GM12864 (cell line): ENCODE measurements at regions not wholly inside any gene's neighbourhood (a gene's known extent, or its start where the extent isn't known, plus 50 kb on each side); places are given as distances from the start of the nearest gene placed in this dataset.

Source experiments
- DNase-seq: peaks from one replicate; pipeline ENCODE4 v3.0.0-alpha.2; 2011; ENCODE audit warnings: low read depth
- H3K4me3 ChIP-seq: 2 replicates; pipeline ENCODE4 v1.5.1; 2011; ENCODE audit warnings: mild to moderate bottlenecking, low read depth, low read length, control low read depth
- TF ChIP-seq, protein P1 (sequence below): IDR thresholded peaks from 2 replicates; pipeline ENCODE4 v1.5.1; 2011; ENCODE audit warnings: low read depth, mild to moderate bottlenecking, moderate library complexity, low read length, control low read depth, inconsistent platforms; ENCODE audit errors: missing control alignments

- DNase-seq: no peak
- TF ChIP-seq, protein P1, sequence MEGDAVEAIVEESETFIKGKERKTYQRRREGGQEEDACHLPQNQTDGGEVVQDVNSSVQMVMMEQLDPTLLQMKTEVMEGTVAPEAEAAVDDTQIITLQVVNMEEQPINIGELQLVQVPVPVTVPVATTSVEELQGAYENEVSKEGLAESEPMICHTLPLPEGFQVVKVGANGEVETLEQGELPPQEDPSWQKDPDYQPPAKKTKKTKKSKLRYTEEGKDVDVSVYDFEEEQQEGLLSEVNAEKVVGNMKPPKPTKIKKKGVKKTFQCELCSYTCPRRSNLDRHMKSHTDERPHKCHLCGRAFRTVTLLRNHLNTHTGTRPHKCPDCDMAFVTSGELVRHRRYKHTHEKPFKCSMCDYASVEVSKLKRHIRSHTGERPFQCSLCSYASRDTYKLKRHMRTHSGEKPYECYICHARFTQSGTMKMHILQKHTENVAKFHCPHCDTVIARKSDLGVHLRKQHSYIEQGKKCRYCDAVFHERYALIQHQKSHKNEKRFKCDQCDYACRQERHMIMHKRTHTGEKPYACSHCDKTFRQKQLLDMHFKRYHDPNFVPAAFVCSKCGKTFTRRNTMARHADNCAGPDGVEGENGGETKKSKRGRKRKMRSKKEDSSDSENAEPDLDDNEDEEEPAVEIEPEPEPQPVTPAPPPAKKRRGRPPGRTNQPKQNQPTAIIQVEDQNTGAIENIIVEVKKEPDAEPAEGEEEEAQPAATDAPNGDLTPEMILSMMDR: no peak
- H3K4me3 ChIP-seq: no peak overlapping the region
Measured at GRCh38 chr6:14642136-14642505, 524.5 kb downstream of the CD83 start.

DNA sequence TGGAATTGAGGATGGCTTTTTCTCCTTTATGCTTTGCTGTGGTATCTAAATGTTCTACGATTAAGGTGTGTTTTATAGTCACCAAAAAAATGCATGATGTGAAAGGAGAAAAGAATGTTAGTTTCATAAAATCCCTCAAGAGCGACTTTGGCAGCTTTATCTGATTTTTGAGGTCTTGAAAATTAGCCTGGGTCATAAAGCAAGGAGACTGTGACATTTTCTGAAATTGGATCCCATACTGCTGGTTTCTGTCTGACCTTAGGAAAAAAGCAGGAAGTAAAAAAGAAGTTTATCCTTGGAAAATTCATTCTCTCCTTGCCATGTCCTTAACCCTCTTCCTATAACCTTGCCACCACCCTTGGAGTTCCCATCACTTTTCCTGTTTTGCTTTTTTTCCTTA, 525.3 kb downstream of the CD83 start:
- TF ChIP-seq, protein P1: no peak
- no peak overlapping the region for H3K4me3 ChIP-seq
- no peak for DNase-seq

GRCh38 chr6:14644381-14644780, 526.8 kb downstream of the CD83 start:
- no peak overlapping the region for H3K4me3 ChIP-seq
- DNase-seq: no peak
- TF ChIP-seq, protein P1: no peak

DNA sequence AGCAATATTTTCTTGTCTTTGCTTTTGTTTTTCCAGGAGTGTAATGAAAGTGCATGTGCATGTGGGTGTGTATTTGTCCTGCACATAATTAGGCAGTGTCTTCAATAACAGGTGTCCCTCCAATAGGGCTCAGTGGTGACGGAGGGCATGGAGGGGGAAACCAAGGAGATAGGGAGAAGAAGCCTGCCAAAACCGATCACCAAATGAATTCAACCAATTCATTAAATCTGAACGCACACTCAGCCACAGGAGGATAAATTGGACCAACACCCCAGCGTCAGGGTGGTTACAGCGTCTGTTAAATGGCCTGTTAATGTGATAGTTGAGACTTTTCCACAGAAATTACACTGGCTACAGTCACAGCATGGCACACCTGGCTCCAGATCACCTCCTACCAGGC, 527.6 kb downstream of the CD83 start:
- no peak for DNase-seq
- TF ChIP-seq, protein P1: no peak
- H3K4me3 ChIP-seq: no peak overlapping the region

DNA sequence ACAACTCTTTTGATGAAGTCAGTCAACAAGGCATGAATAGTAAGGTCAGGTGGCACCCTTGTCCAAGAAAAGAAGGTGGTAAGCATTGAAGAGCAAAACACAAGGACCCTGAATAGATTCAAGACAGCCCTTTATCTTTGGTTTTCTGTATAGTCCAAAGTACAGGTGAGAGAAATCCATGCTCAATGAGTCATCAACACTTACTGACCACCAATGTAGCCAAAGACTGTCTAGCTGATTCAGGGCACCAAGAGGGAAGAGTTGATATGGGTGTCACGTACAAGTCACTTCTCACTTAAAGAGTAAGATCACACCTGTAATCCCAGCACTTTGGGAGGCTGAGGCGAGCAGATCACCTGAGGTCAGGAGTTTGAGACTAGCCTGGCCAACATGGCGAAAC, 528.3 kb downstream of the CD83 start:
- TF ChIP-seq, protein P1: no peak
- DNase-seq: no peak
- no peak overlapping the region for H3K4me3 ChIP-seq

GRCh38 chr6:14646371-14646770, 528.8 kb downstream of the CD83 start:
- DNase-seq: no peak
- TF ChIP-seq, protein P1: no peak
- no peak overlapping the region for H3K4me3 ChIP-seq

DNA sequence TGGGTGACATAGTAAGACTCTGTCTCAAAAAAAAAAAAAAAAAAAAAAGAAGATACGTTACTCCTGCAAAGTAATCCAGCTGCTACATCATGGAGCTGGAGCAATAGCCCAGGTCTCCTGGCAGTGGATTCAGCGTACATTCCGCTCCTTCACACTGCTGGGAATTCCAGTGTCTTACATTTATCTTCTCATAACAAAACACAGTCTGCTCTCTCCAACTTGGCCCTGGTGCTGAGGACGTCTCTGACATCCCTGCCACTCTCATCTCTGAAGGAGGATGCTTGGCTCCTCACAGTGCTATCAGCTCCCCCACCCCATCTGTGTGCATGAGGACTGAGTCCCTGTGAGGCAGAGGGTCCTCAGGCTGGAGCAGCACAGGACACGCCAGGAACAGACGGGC, 529.8 kb downstream of the CD83 start:
- TF ChIP-seq, protein P1: no peak
- no peak for DNase-seq
- H3K4me3 ChIP-seq: no peak overlapping the region
